SK-N-SH (cell line): ENCODE measurements at regions not wholly inside any gene's neighbourhood (a gene's known extent, or its start where the extent isn't known, plus 50 kb on each side); places are given as distances from the start of the nearest gene placed in this dataset.

ENCODE experiments used
- CTCF ChIA-PET: fragments of 300-600, 350-600 bp; formaldehyde crosslinking; extraction: SDS; loops from one replicate; lab custom pipeline; 2021; lab: Yijun Ruan, JAX
- POLR2A ChIA-PET: fragments of 350-600 bp; sonication (Branson Sonifier 250); formaldehyde crosslinking; extraction: SDS; loops from one replicate; lab custom pipeline; 2020; ENCODE audit warnings: antibody characterized with exemption, inconsistent platforms; lab: Yijun Ruan, JAX
- DNase-seq: peaks from one replicate; pipeline ENCODE4 v3.0.0; 2012
- H2AFZ ChIP-seq: fragments of 200-600 bp; sonication (generic); 2 replicates; pipeline ENCODE4 v1.8.1; 2016; ENCODE audit warnings: antibody characterized with exemption, mild to moderate bottlenecking, low read depth
- H3F3A ChIP-seq: fragments of 200-600 bp; sonication (generic); replicated peaks from 2 replicates; pipeline ENCODE3; 2016; ENCODE audit warnings: antibody characterized with exemption, mild to moderate bottlenecking; ENCODE audit not compliant: insufficient read depth
- H3K27ac ChIP-seq, 2 experiments: fragments of 200-500 bp in 1 of 2; fragments of 200-600 bp in 1 of 2; sonication (Bioruptor generic) in 1 of 2; sonication (generic), shearing (Covaris generic) in 1 of 2; 2 replicates each; pipeline versions ENCODE4 v1.5.1 to v1.6.1; 2014 to 2016; ENCODE audit warnings: low read depth in 2 of 2, inconsistent platforms in 1 of 2, low read length in 1 of 2, mild to moderate bottlenecking in 1 of 2, mixed read lengths in 1 of 2
- H3K27me3 ChIP-seq: fragments of 200-600 bp; sonication (generic), shearing (Covaris generic); 2 replicates; pipeline ENCODE4 v1.6.1; 2016; ENCODE audit warnings: mixed run types; ENCODE audit not compliant: insufficient read depth
- H3K36me3 ChIP-seq, 2 experiments: fragments of 200-500 bp in 1 of 2; fragments of 200-600 bp in 1 of 2; sonication (Bioruptor generic) in 1 of 2; sonication (generic) in 1 of 2; replicated peaks in 1 of 2; 2 replicates each; pipeline versions ENCODE3 to v1.5.1; 2014 to 2016; ENCODE audit warnings: low read length in 1 of 2, mild to moderate bottlenecking in 1 of 2; ENCODE audit not compliant: insufficient read depth in 2 of 2, control insufficient read depth in 1 of 2
- H3K4me1 ChIP-seq, 2 experiments: fragments of 200-500 bp in 1 of 2; fragments of 200-600 bp in 1 of 2; sonication (Bioruptor generic) in 1 of 2; sonication (generic), shearing (Covaris generic) in 1 of 2; 2 replicates each; pipeline versions ENCODE4 v1.5.1 to v1.6.1; 2014 to 2016; ENCODE audit warnings: low read depth in 1 of 2, low read length in 1 of 2, mixed run types in 1 of 2; ENCODE audit not compliant: insufficient read depth in 2 of 2, control insufficient read depth in 1 of 2
- H3K4me2 ChIP-seq: fragments of 200-600 bp; sonication (generic), shearing (Covaris generic); 2 replicates; pipeline ENCODE4 v1.6.1; 2017; ENCODE audit warnings: mixed run types
- H3K4me3 ChIP-seq, 2 experiments: fragments of 200-500 bp in 1 of 2; fragments of 200-600 bp in 1 of 2; sonication (Bioruptor generic) in 1 of 2; sonication (generic), shearing (Covaris generic) in 1 of 2; 2 replicates each; pipeline versions ENCODE4 v1.5.1 to v1.8.1; 2014 to 2016; ENCODE audit warnings: low read depth in 2 of 2, inconsistent platforms in 1 of 2, low read length in 1 of 2, mild to moderate bottlenecking in 1 of 2, mixed read lengths in 1 of 2, moderate library complexity in 1 of 2
- H3K79me2 ChIP-seq: fragments of 200-600 bp; sonication (generic); 2 replicates; pipeline ENCODE4 v1.8.1; 2017; ENCODE audit warnings: mild to moderate bottlenecking; ENCODE audit not compliant: insufficient read depth
- H3K9ac ChIP-seq: fragments of 200-600 bp; sonication (generic); 2 replicates; pipeline ENCODE4 v1.6.1; 2017; ENCODE audit warnings: mixed run types
- H3K9me2 ChIP-seq: fragments of 200-600 bp; sonication (generic); 2 replicates; pipeline ENCODE4 v1.6.1; 2017; ENCODE audit warnings: mixed run types
- H3K9me3 ChIP-seq: fragments of 200-600 bp; sonication (generic); 2 replicates; pipeline ENCODE4 v1.6.1; 2017; ENCODE audit warnings: mixed run types, mild to moderate bottlenecking, moderate library complexity
- H4K20me1 ChIP-seq: fragments of 200-600 bp; sonication (generic); 2 replicates; pipeline ENCODE4 v1.6.1; 2017; ENCODE audit warnings: mild to moderate bottlenecking, mixed run types; ENCODE audit not compliant: insufficient read depth
- CHD2 ChIP-seq: fragments of 150-350 bp; IDR thresholded peaks from 2 replicates; pipeline ENCODE4 v1.6.1; 2018; ENCODE audit warnings: low read length; ENCODE audit not compliant: partially characterized antibody
- ELF1 ChIP-seq: IDR thresholded peaks from 2 replicates; pipeline ENCODE4 v1.4.0; 2012
- EP300 ChIP-seq, 2 experiments: IDR thresholded peaks; 2 replicates each; pipeline versions ENCODE4 v1.4.0 to v1.6.1; 2012; ENCODE audit warnings: borderline replicate concordance in 1 of 2, low read depth in 1 of 2, low read length in 1 of 2
- MEF2A ChIP-seq: IDR thresholded peaks from 2 replicates; pipeline ENCODE4 v1.4.0; 2012; ENCODE audit warnings: low read depth, borderline replicate concordance
- POLR2AphosphoS5 ChIP-seq: IDR thresholded peaks from 2 replicates; pipeline ENCODE4 v1.6.1; 2012; ENCODE audit warnings: low read depth, low read length
- RCOR1 ChIP-seq: fragments of 150-350 bp; IDR thresholded peaks from 2 replicates; pipeline ENCODE4 v1.6.1; 2017; ENCODE audit warnings: antibody characterized with exemption, low read length
- RFX5 ChIP-seq: IDR thresholded peaks from 2 replicates; pipeline ENCODE4 v1.6.1; 2012; ENCODE audit warnings: mild to moderate bottlenecking, improper control_type of control experiment, low read length
- SIN3A ChIP-seq: IDR thresholded peaks from 2 replicates; pipeline ENCODE4 v1.6.1; 2012; ENCODE audit warnings: low read depth, mild to moderate bottlenecking, low read length, moderate library complexity, borderline replicate concordance
- TAF1 ChIP-seq: IDR thresholded peaks from 2 replicates; pipeline ENCODE4 v1.6.1; 2012; ENCODE audit warnings: low read depth, mild to moderate bottlenecking, low read length, moderate library complexity, borderline replicate concordance
- TCF12 ChIP-seq: IDR thresholded peaks from 2 replicates; pipeline ENCODE4 v1.4.0; 2012
- YY1 ChIP-seq: IDR thresholded peaks from 2 replicates; pipeline ENCODE4 v1.4.0; 2012; ENCODE audit warnings: low read depth, mild to moderate bottlenecking
- WGBS: methylation state at CpG from one replicate; pipeline ENCODE4 v1.1.6; 2017; ENCODE audit warnings: low lambda C conversion rate; 5-methylcytosine and 5-hydroxymethylcytosine counted together
- TF ChIP-seq, protein P1 (sequence below): IDR thresholded peaks from 2 replicates; pipeline ENCODE4 v1.4.0; 2012; ENCODE audit warnings: low read depth, borderline replicate concordance
- TF ChIP-seq, protein P2 (sequence below): IDR thresholded peaks from 2 replicates; pipeline ENCODE4 v1.4.0; 2012; ENCODE audit warnings: low read depth, borderline replicate concordance
- TF ChIP-seq, protein P3 (sequence below): fragments of 150-350 bp; IDR thresholded peaks from 2 replicates; pipeline ENCODE4 v1.6.1; 2017; ENCODE audit warnings: antibody characterized with exemption, low read length, low read depth, borderline replicate concordance

DNA sequence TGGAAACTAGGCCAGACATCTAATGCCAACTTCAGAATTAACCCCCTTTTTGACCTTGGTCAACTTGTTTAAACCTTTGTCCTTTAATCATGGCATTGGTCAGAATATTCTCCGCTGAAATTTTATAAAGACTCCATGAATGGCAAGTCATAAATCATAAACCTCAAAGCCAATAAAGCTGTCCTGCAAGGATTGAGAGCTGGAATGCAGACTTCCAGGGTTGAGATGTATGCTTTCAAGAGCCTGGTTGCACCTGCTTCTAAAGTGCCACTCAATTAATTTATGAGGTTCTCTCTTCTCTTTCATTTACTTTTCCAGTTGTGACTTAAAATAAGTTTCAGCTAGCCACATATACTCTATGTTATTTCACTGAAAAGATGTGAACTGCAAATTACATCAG is 136.2 kb upstream of the HCCS start:
- WGBS: 85% methylated on average over 1 of the region's 1 CpG
- peaks cover 0 to 2% of the 10 kb centered on the region in 2 experiments; a peak in 2 of 4 replicates for H3K4me1 ChIP-seq
- DNase-seq: no peak
- H3K9me2 ChIP-seq: no peaks in the 10 kb centered on the region
- H3K4me2 ChIP-seq: no peak overlapping the region
- CTCF ChIA-PET: no interaction called here
- POLR2A ChIA-PET: no interaction called here
- H2AFZ ChIP-seq: no peak overlapping the region
- no peaks in the 10 kb centered on the region for H3K79me2 ChIP-seq
- H3K27ac ChIP-seq: no peak overlapping the region
- no peaks in the 10 kb centered on the region for H4K20me1 ChIP-seq
- no peaks in the 10 kb centered on the region for H3K9me3 ChIP-seq
- no peak overlapping the region for H3K4me3 ChIP-seq
- H3K27me3 ChIP-seq: no peaks in the 10 kb centered on the region
- H3K36me3 ChIP-seq: no peaks in the 10 kb centered on the region
- H3F3A ChIP-seq: no peaks in the 10 kb centered on the region
- no peak overlapping the region for H3K9ac ChIP-seq
- TF ChIP-seq SIN3A: no peak

DNA sequence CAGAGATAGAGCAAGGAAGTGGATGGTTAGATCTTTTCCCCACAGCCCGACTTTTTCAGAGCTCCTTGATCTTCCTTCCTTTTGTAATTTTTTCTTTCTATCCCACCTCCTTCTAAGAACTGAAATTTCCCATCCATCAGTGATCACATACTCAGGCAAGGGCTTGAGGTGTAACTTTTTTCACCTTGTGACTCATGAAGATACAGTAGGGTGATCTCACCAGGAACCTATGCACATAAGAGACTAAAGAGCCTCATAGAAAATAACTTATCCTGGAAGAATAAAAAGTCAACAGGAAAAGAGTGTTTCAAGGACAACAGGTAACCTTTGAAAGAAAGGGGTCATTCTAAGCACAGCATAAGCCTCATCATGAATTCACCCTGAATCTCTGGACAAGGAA is 131.2 kb upstream of the HCCS start:
- POLR2A ChIA-PET: interaction anchor here (0.6 kb wide), 1 partner anchor 613 kb away, joined by 3 read pairs; no protein-coding TSS in a partner anchor
- CTCF ChIA-PET: no interaction called here
- no peak overlapping the region for H3K4me2 ChIP-seq
- no peak overlapping the region for H3K27ac ChIP-seq
- H2AFZ ChIP-seq: no peak overlapping the region
- no peak for TF ChIP-seq POLR2AphosphoS5
- no peak for TF ChIP-seq TCF12
- TF ChIP-seq, protein P1, sequence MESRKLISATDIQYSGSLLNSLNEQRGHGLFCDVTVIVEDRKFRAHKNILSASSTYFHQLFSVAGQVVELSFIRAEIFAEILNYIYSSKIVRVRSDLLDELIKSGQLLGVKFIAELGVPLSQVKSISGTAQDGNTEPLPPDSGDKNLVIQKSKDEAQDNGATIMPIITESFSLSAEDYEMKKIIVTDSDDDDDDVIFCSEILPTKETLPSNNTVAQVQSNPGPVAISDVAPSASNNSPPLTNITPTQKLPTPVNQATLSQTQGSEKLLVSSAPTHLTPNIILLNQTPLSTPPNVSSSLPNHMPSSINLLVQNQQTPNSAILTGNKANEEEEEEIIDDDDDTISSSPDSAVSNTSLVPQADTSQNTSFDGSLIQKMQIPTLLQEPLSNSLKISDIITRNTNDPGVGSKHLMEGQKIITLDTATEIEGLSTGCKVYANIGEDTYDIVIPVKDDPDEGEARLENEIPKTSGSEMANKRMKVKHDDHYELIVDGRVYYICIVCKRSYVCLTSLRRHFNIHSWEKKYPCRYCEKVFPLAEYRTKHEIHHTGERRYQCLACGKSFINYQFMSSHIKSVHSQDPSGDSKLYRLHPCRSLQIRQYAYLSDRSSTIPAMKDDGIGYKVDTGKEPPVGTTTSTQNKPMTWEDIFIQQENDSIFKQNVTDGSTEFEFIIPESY: no peak
- TF ChIP-seq ELF1: no peak
- TF ChIP-seq TAF1: no peak
- no peak for TF ChIP-seq YY1
- TF ChIP-seq, protein P2, sequence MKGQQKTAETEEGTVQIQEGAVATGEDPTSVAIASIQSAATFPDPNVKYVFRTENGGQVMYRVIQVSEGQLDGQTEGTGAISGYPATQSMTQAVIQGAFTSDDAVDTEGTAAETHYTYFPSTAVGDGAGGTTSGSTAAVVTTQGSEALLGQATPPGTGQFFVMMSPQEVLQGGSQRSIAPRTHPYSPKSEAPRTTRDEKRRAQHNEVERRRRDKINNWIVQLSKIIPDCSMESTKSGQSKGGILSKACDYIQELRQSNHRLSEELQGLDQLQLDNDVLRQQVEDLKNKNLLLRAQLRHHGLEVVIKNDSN: no peak
- TF ChIP-seq EP300 (IDR thresholded peaks at IDR 0.05; ENCODE audit: borderline replicate concordance in 1 of 2, low read depth in 1 of 2, low read length in 1 of 2): no peak
- no peak for TF ChIP-seq RCOR1
- no peak for TF ChIP-seq SIN3A
- no peak for TF ChIP-seq MEF2A
- TF ChIP-seq RFX5: no peak
- no peak for TF ChIP-seq CHD2
- TF ChIP-seq, protein P3, sequence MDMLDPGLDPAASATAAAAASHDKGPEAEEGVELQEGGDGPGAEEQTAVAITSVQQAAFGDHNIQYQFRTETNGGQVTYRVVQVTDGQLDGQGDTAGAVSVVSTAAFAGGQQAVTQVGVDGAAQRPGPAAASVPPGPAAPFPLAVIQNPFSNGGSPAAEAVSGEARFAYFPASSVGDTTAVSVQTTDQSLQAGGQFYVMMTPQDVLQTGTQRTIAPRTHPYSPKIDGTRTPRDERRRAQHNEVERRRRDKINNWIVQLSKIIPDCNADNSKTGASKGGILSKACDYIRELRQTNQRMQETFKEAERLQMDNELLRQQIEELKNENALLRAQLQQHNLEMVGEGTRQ: no peak
- H3K36me3 ChIP-seq: no peaks in the 10 kb centered on the region
- H4K20me1 ChIP-seq: no peaks in the 10 kb centered on the region
- no peaks in the 10 kb centered on the region for H3K9me2 ChIP-seq
- H3K4me3 ChIP-seq: no peak overlapping the region
- H3K27me3 ChIP-seq: no peaks in the 10 kb centered on the region
- H3K9ac ChIP-seq: no peak overlapping the region
- DNase-seq: no peak
- H3F3A ChIP-seq: no peaks in the 10 kb centered on the region
- WGBS: 24% methylated on average over 1 of the region's 1 CpG
- no peaks in the 10 kb centered on the region for H3K79me2 ChIP-seq
- no peaks in the 10 kb centered on the region for H3K9me3 ChIP-seq
- no peaks in the 10 kb centered on the region for H3K4me1 ChIP-seq
